ENCODE measurements at regions not wholly inside any gene's neighbourhood (a gene's known extent, or its start where the extent isn't known, plus 50 kb on each side); places are given as distances from the start of the nearest gene placed in this dataset.
A peak's percentile ranks its signal among the peaks of the same experiment; 100 is the strongest.

DNA sequence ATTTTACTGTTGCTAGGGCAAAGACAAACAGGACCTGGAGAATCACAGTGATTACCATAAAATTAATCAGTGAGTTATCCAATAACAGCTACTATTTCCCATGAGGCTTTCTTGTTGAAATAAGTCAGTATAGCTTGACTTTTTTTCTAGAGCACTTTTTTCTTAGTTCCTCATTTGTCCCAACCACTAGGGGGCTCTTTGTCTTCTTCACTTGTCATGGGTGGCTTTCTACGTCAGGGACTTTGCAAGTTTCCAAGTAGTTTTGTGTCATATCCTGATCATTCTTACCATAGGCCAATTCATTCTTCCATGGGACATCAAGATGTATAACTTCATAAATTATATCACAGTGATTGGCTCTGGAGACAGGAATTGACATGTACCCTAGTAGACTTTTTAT, 1019.6 kb upstream of the PIK3C3 start:
- H3K4me3 ChIP-seq (ENCODE audit: low read depth, low read length): no peak overlapping the region
- no peaks in the 10 kb centered on the region for H3K36me3 ChIP-seq (ENCODE audit: control insufficient read depth, insufficient read depth, low read length)
- no peaks in the 10 kb centered on the region for H3K27me3 ChIP-seq (ENCODE audit: control insufficient read depth, insufficient read depth, low read length)
- TF ChIP-seq, protein P1, sequence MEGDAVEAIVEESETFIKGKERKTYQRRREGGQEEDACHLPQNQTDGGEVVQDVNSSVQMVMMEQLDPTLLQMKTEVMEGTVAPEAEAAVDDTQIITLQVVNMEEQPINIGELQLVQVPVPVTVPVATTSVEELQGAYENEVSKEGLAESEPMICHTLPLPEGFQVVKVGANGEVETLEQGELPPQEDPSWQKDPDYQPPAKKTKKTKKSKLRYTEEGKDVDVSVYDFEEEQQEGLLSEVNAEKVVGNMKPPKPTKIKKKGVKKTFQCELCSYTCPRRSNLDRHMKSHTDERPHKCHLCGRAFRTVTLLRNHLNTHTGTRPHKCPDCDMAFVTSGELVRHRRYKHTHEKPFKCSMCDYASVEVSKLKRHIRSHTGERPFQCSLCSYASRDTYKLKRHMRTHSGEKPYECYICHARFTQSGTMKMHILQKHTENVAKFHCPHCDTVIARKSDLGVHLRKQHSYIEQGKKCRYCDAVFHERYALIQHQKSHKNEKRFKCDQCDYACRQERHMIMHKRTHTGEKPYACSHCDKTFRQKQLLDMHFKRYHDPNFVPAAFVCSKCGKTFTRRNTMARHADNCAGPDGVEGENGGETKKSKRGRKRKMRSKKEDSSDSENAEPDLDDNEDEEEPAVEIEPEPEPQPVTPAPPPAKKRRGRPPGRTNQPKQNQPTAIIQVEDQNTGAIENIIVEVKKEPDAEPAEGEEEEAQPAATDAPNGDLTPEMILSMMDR (IDR thresholded peaks at IDR 0.05; ENCODE audit: insufficient read depth, low read length, poor library complexity, severe bottlenecking): peak; percentile 55
- DNase-seq (ENCODE audit: low read depth): no peak

DNA sequence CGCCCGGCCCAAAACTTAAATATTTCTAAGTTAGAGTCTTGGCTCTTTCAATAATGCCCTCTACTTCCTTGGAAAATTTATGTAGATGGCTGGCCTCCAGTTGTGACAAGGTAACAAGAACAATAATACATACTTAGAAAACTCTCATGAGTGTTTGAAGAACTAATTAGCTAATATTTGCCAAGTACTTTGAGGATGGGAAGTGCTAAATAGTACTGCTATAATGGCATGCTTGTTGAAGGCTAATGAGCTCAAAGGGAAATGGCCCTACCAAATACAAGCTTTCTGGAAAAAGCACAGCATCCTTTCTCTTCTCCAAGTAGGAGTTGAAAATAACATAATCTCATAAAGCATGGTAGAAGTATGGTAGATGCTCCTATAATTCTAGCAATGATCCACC, 1022.2 kb upstream of the PIK3C3 start:
- TF ChIP-seq, protein P1 (IDR thresholded peaks at IDR 0.05; ENCODE audit: insufficient read depth, low read length, poor library complexity, severe bottlenecking): no peak
- no peak for DNase-seq (ENCODE audit: low read depth)
- Histone ChIP-seq H3K27me3 (ENCODE audit: control insufficient read depth, insufficient read depth, low read length) (no peaks in the 10 kb centered on the region), H3K36me3 (ENCODE audit: control insufficient read depth, insufficient read depth, low read length) (no peaks in the 10 kb centered on the region), H3K4me3 (ENCODE audit: low read depth, low read length) (no peak overlapping the region)

DNA sequence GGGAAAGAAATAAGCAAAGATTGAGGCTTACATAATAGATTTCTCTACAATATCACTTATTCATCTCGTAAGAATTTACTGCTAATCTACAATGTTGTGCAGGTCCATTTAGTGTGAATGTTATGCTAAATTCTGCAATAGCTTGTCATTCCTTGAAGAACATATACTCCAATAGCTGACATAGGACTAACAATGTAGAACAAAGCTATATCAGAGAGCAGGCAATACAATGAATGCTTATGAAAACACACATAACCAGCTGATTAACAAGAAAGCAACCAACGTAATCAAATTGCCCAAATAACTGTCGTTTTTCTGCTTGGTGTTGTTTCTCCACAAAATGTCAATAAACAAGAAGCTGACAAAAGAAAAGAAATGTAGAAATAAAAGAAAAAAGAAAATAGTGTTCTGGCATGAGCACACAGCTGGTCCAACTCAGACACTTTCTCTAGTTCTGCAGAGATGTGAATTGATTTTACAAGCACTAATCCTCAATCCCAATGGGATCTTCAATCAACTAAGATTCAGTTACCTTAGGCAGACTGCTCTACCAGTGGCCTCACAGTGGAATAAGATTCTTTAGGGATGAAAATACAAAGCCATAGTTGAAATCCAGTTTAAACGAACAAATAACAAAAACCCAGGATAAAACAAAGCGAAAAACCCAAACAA, 1024.7 kb upstream of the PIK3C3 start:
- H3K36me3 ChIP-seq (ENCODE audit: control insufficient read depth, insufficient read depth, low read length): no peaks in the 10 kb centered on the region
- TF ChIP-seq, protein P1 (IDR thresholded peaks at IDR 0.05; ENCODE audit: insufficient read depth, low read length, poor library complexity, severe bottlenecking): no peak
- no peak for DNase-seq (ENCODE audit: low read depth)
- no peaks in the 10 kb centered on the region for H3K27me3 ChIP-seq (ENCODE audit: control insufficient read depth, insufficient read depth, low read length)
- H3K4me3 ChIP-seq (ENCODE audit: low read depth, low read length): no peak overlapping the region

DNA sequence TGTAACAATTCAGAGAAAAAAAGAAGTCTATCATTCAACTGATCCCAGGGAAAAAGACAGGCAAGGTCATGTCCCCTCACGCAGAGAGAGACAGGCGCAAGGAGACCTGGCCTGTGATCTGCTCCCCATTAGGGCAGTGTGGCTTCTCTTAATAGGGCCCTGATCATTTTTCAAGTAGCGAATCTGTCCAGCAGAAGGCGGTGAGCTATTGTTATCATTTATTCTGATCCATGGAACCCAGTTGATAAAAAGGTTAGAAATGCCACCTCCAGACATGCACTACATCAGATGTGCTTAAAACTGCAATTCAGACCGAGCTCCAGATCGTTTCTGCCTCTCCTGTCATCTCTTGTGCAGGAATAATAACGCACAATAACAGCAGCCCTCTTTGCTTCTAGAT, 1025.6 kb upstream of the PIK3C3 start:
- TF ChIP-seq, protein P1 (IDR thresholded peaks at IDR 0.05; ENCODE audit: insufficient read depth, low read length, poor library complexity, severe bottlenecking): no peak
- no peak for DNase-seq (ENCODE audit: low read depth)
- H3K4me3 ChIP-seq (ENCODE audit: low read depth, low read length): no peak overlapping the region
- H3K27me3 ChIP-seq (ENCODE audit: control insufficient read depth, insufficient read depth, low read length): no peaks in the 10 kb centered on the region
- H3K36me3 ChIP-seq (ENCODE audit: control insufficient read depth, insufficient read depth, low read length): no peaks in the 10 kb centered on the region

DNA sequence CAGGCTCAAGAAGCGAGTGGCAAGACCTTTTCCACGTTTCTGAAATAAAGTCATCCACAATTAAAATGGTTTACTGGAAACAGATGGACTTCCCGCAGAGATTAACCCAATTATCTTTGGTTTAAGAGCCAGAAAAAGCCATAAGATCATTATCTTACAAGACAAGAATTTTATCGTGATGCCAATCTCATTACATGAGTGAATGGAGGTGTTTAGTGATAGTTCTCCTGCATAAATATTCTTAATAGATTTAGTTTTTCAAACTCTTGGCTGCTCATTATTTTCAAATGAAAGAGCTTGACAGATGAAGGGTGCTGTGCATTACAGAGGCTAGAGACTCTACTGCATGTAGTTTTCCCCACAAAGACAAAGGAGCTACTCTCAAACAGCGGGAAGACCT, 1028.4 kb upstream of the PIK3C3 start:
- Histone ChIP-seq H3K4me3 (ENCODE audit: low read depth, low read length) (no peak overlapping the region), H3K36me3 (ENCODE audit: control insufficient read depth, insufficient read depth, low read length) (no peaks in the 10 kb centered on the region), H3K27me3 (ENCODE audit: control insufficient read depth, insufficient read depth, low read length) (no peaks in the 10 kb centered on the region)
- TF ChIP-seq, protein P1 (IDR thresholded peaks at IDR 0.05; ENCODE audit: insufficient read depth, low read length, poor library complexity, severe bottlenecking): no peak
- DNase-seq (ENCODE audit: low read depth): no peak

DNA sequence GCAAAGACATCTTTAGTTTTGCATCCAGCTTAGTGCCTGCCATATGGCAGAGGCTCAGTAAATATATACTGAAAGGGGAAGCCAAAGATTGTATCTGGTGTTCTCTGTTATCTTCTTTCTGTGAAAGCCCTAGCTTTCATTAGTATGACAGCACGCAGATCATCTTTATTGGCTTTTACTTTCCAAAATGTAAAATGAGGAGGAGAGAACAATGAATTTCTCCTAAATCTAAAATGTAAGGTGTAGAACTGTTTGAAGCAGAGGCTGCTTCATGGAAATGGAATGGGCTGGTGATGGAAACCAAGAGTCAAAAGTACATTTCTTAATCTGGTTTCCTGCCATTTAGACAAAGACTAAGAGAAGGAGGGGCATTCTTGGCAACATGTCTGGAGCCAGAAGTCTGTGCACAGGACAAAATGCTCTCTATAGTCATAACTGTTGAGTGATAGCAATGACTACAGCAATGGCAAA, 1029.9 kb upstream of the PIK3C3 start:
- Histone ChIP-seq H3K36me3 (ENCODE audit: control insufficient read depth, insufficient read depth, low read length) (no peaks in the 10 kb centered on the region), H3K4me3 (ENCODE audit: low read depth, low read length) (no peak overlapping the region), H3K27me3 (ENCODE audit: control insufficient read depth, insufficient read depth, low read length) (no peaks in the 10 kb centered on the region)
- no peak for DNase-seq (ENCODE audit: low read depth)
- TF ChIP-seq, protein P1 (IDR thresholded peaks at IDR 0.05; ENCODE audit: insufficient read depth, low read length, poor library complexity, severe bottlenecking): no peak

Measured in kidney epithelial cell (primary cell).